ENCODE measurements at regions not wholly inside any gene's neighbourhood (a gene's known extent, or its start where the extent isn't known, plus 50 kb on each side); places are given as distances from the start of the nearest gene placed in this dataset.

GRCh38 chr7:25642849-25643248 lies 414.6 kb upstream of the NPVF start:
- no peak for TF ChIP-seq POLR2AphosphoS5 (IDR thresholded peaks at IDR 0.05)
- TF ChIP-seq, protein P1, sequence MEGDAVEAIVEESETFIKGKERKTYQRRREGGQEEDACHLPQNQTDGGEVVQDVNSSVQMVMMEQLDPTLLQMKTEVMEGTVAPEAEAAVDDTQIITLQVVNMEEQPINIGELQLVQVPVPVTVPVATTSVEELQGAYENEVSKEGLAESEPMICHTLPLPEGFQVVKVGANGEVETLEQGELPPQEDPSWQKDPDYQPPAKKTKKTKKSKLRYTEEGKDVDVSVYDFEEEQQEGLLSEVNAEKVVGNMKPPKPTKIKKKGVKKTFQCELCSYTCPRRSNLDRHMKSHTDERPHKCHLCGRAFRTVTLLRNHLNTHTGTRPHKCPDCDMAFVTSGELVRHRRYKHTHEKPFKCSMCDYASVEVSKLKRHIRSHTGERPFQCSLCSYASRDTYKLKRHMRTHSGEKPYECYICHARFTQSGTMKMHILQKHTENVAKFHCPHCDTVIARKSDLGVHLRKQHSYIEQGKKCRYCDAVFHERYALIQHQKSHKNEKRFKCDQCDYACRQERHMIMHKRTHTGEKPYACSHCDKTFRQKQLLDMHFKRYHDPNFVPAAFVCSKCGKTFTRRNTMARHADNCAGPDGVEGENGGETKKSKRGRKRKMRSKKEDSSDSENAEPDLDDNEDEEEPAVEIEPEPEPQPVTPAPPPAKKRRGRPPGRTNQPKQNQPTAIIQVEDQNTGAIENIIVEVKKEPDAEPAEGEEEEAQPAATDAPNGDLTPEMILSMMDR (IDR thresholded peaks at IDR 0.05): no peak

Data from sigmoid colon (tissue), 4 donors.